Lower leg skin (tissue), 4 donors: ENCODE measurements at regions not wholly inside any gene's neighbourhood (a gene's known extent, or its start where the extent isn't known, plus 50 kb on each side); places are given as distances from the start of the nearest gene placed in this dataset.
"Not testable (repeated sequence)": the region's sequence is repeated elsewhere in the genome, so short reads cannot be mapped to it uniquely, and the experiment has no call there.

Source experiments
- DNase-seq, 2 donors: peaks; one replicate each; pipeline ENCODE4 v3.0.0-alpha.2; 2019; ENCODE audit warnings: low spot score in 2 of 2
- H3K4me3 ChIP-seq: fragments of 200-600 bp; sonication (generic); 2 replicates; pipeline ENCODE4 v1.5.1; 2017; ENCODE audit warnings: mild to moderate bottlenecking, low read depth; ENCODE audit not compliant: poor library complexity, severe bottlenecking
- CTCF ChIP-seq, 3 donors: fragments of 450-650 bp; IDR thresholded peaks; one replicate each; pipeline ENCODE4 v1.5.1; 2016; ENCODE audit warnings: antibody characterized with exemption in 3 of 3, mild to moderate bottlenecking in 3 of 3, moderate library complexity in 2 of 3
- POLR2A ChIP-seq, 2 donors: fragments of 450-650 bp; IDR thresholded peaks; one replicate each; pipeline ENCODE4 v1.6.1; 2016 to 2017; ENCODE audit warnings: antibody characterized with exemption in 2 of 2, mild to moderate bottlenecking in 1 of 2, moderate library complexity in 1 of 2
- whole genome bisulfite sequencing, 2 donors: methylation state at CpG; one replicate each; pipeline ENCODE4 v1.1.5; 2018; 5-methylcytosine and 5-hydroxymethylcytosine counted together
- intact Hi-C: fragments of 100-400 bp; cut with DNase I; formaldehyde crosslinking; loops from one replicate; pipeline ENCODE4 v1.15.0; 2023; ENCODE audit warnings: low total_unique reads

GRCh38 chr10:16119445-16119844 lies 259.1 kb upstream of the MINDY3 start:
- TF ChIP-seq POLR2A (IDR thresholded peaks at IDR 0.05) (no peak), CTCF (IDR thresholded peaks at IDR 0.05) (no peak)
- no peak overlapping the region for H3K4me3 ChIP-seq
- DNase-seq, result no peak
- intact Hi-C loops, result no loop called here

- no peak for DNase-seq
- intact Hi-C loops, result no loop called here
- WGBS, 2 donors, result 82% methylated on average over 3 of the region's 3 CpGs
- TF ChIP-seq POLR2A (IDR thresholded peaks at IDR 0.05) (no peak), CTCF (IDR thresholded peaks at IDR 0.05) (no peak)
- H3K4me3 ChIP-seq, result no peak overlapping the region
Observed at GRCh38 chr10:16120563-16120962, 260.3 kb upstream of the MINDY3 start.

- intact Hi-C loops, result no loop called here
- DNase-seq, result no peak
- 76 to 77% methylated on average over 2 of the region's 2 CpGs for WGBS, 2 donors
Observed at GRCh38 chr10:16141499-16141898, 281.2 kb upstream of the MINDY3 start.

GRCh38 chr10:16146993-16147392 lies 286.7 kb upstream of the MINDY3 start:
- intact Hi-C loops, result no loop called here
- TF ChIP-seq POLR2A (IDR thresholded peaks at IDR 0.05), result no peak

More at GRCh38 chr10:16141499-16141898, 281.2 kb upstream of the MINDY3 start:
- H3K4me3 ChIP-seq, result no peak overlapping the region
- TF ChIP-seq CTCF (IDR thresholded peaks at IDR 0.05) (no peak), POLR2A (IDR thresholded peaks at IDR 0.05) (no peak)

GRCh38 chr10:16155834-16156233 lies 281.0 kb upstream of the PTER start:
- DNase-seq, result no peak
- no peak overlapping the region for H3K4me3 ChIP-seq
- 12 to 21% methylated on average over 1 of the region's 1 CpG for WGBS, 2 donors
- intact Hi-C loops, result no loop called here
- TF ChIP-seq CTCF (IDR thresholded peaks at IDR 0.05), result no peak
- TF ChIP-seq POLR2A (IDR thresholded peaks at IDR 0.05), result no peak

More at GRCh38 chr10:16146993-16147392, 286.7 kb upstream of the MINDY3 start:
- H3K4me3 ChIP-seq, result no peak overlapping the region
- WGBS, 2 donors, result 87 to 89% methylated on average over 5 of the region's 5 CpGs
- DNase-seq, result no peak

GRCh38 chr10:16156681-16157080 lies 280.1 kb upstream of the PTER start:
- no peak for DNase-seq
- intact Hi-C loops, result no loop called here
- H3K4me3 ChIP-seq, result no peak overlapping the region
- no peak for TF ChIP-seq CTCF (IDR thresholded peaks at IDR 0.05)
- no peak for TF ChIP-seq POLR2A (IDR thresholded peaks at IDR 0.05)
- 89 to 90% methylated on average over 7 of the region's 7 CpGs for WGBS, 2 donors

GRCh38 chr10:16165067-16165466 lies 271.7 kb upstream of the PTER start:
- WGBS, 2 donors, result 81 to 82% methylated on average over 3 of the region's 3 CpGs
- H3K4me3 ChIP-seq, DNase-seq, intact Hi-C loops: not testable (repeated sequence)
